OCI-LY7 (cell line): ENCODE measurements at regions not wholly inside any gene's neighbourhood (a gene's known extent, or its start where the extent isn't known, plus 50 kb on each side); places are given as distances from the start of the nearest gene placed in this dataset.

ENCODE experiments used
- BruUV-seq: library from RNA; stranded (reverse); fragments of 400-500 nt; replicated peaks from 2 replicates; lab custom pipeline; 2021; lab: Mats Ljungman, UMichigan
- CTCF ChIA-PET: fragments of 300-600 bp; sonication (Branson Sonifier 250); formaldehyde crosslinking; loops from one replicate; lab custom pipeline; 2022; ENCODE audit warnings: antibody characterized with exemption; ENCODE audit not compliant: unreplicated experiment; lab: Charles Lee
- POLR2A ChIA-PET: fragments of 300-600 bp; sonication (Branson Sonifier 250); formaldehyde crosslinking; loops from one replicate; lab custom pipeline; 2022; ENCODE audit warnings: antibody characterized with exemption; lab: Charles Lee
- DNase-seq: peaks from one replicate; pipeline ENCODE4 v3.0.0-alpha.2; 2015; ENCODE audit warnings: low spot score
- H2AFZ ChIP-seq: fragments of 200-600 bp; sonication (generic), shearing (Covaris generic); 2 replicates; pipeline ENCODE4 v1.6.1; 2014; ENCODE audit warnings: mild to moderate bottlenecking, antibody characterized with exemption, low read length, moderate library complexity
- H3K27ac ChIP-seq: fragments of 200-600 bp; sonication (generic); 2 replicates; pipeline ENCODE4 v1.5.1; 2014; ENCODE audit warnings: mixed run types, low read depth, mild to moderate bottlenecking, moderate library complexity, low read length, inconsistent platforms; ENCODE audit not compliant: poor library complexity, severe bottlenecking
- H3K36me3 ChIP-seq: fragments of 200-600 bp; sonication (generic); 2 replicates; pipeline ENCODE4 v1.6.1; 2014; ENCODE audit warnings: mild to moderate bottlenecking, antibody characterized with exemption, low read length, moderate library complexity, mixed read lengths; ENCODE audit not compliant: insufficient read depth
- H3K4me1 ChIP-seq: fragments of 200-600 bp; sonication (generic); 2 replicates; pipeline ENCODE4 v1.5.1; 2014; ENCODE audit warnings: mild to moderate bottlenecking, low read length; ENCODE audit not compliant: insufficient read depth, poor library complexity, severe bottlenecking
- H3K4me2 ChIP-seq: fragments of 200-600 bp; sonication (generic); 2 replicates; pipeline ENCODE4 v1.6.1; 2014; ENCODE audit warnings: mild to moderate bottlenecking, low read length
- H3K4me3 ChIP-seq: fragments of 200-600 bp; sonication (generic); 2 replicates; pipeline ENCODE4 v1.5.1; 2014; ENCODE audit warnings: mild to moderate bottlenecking, low read depth, low read length; ENCODE audit not compliant: poor library complexity, severe bottlenecking
- H3K79me2 ChIP-seq: fragments of 200-600 bp; sonication (generic); 2 replicates; pipeline ENCODE4 v1.6.1; 2016; ENCODE audit warnings: low read depth, mild to moderate bottlenecking, low read length, moderate library complexity, mixed read lengths; ENCODE audit not compliant: insufficient read depth
- H3K9me2 ChIP-seq: fragments of 200-600 bp; sonication (generic); 2 replicates; pipeline ENCODE4 v1.6.1; 2016; ENCODE audit warnings: mild to moderate bottlenecking, low read length, mixed read lengths; ENCODE audit not compliant: insufficient read depth
- H3K9me3 ChIP-seq: fragments of 200-600 bp; sonication (generic); 2 replicates; pipeline ENCODE4 v1.6.1; 2014; ENCODE audit warnings: mild to moderate bottlenecking, mixed run types, low read length, mixed read lengths
- H4K20me1 ChIP-seq: fragments of 200-600 bp; sonication (generic); 2 replicates; pipeline ENCODE4 v1.6.1; 2014; ENCODE audit warnings: mild to moderate bottlenecking, antibody characterized with exemption, low read length, moderate library complexity, mixed read lengths; ENCODE audit not compliant: insufficient read depth
- CTCF ChIP-seq: fragments of 200-600 bp; sonication (generic); conservative IDR thresholded peaks from 2 replicates; pipeline ENCODE4 v1.5.1; 2014; ENCODE audit warnings: mild to moderate bottlenecking, antibody characterized with exemption, low read length, moderate library complexity, mixed read lengths
- EZH2phosphoT487 ChIP-seq: fragments of 200-600 bp; sonication (generic); IDR thresholded peaks from 2 replicates; pipeline ENCODE4 v1.6.1; 2018; ENCODE audit warnings: low read depth, borderline replicate concordance, mild to moderate bottlenecking, mixed run types, antibody characterized with exemption, low read length, moderate library complexity, mixed read lengths
- intact Hi-C: fragments of 100-400 bp; cut with micrococcal nuclease; formaldehyde crosslinking; loops from one replicate; pipeline ENCODE4 v1.10.0; 2022; ENCODE audit not compliant: unreplicated experiment

- intact Hi-C loops, result no loop called here
- TF ChIP-seq EZH2phosphoT487 (no peak), CTCF (no peak)
- BruUV-seq, result no TSS peak
- Histone ChIP-seq H4K20me1 (no peaks in the 10 kb centered on the region), H3K27ac (no peak overlapping the region), H3K79me2 (no peaks in the 10 kb centered on the region), H3K36me3 (no peaks in the 10 kb centered on the region), H3K4me1 (no peaks in the 10 kb centered on the region), H3K9me2 (no peaks in the 10 kb centered on the region), H3K9me3 (peaks cover 14% of the 10 kb centered on the region), H3K4me3 (no peak overlapping the region), H2AFZ (no peak overlapping the region), H3K4me2 (no peak overlapping the region)
- DNase-seq, result no peak
- CTCF ChIA-PET, result no interaction called here
- POLR2A ChIA-PET, result no interaction called here
Measured at GRCh38 chr2:60273836-60274235, 279.6 kb downstream of the BCL11A start.

GRCh38 chr2:60271713-60272112 lies 281.7 kb downstream of the BCL11A start:
- Histone ChIP-seq H3K36me3 (no peaks in the 10 kb centered on the region), H2AFZ (no peak overlapping the region), H3K4me2 (no peak overlapping the region), H3K4me3 (no peak overlapping the region), H3K9me3 (peaks cover 14% of the 10 kb centered on the region), H3K4me1 (no peaks in the 10 kb centered on the region), H4K20me1 (no peaks in the 10 kb centered on the region), H3K79me2 (no peaks in the 10 kb centered on the region), H3K9me2 (no peaks in the 10 kb centered on the region), H3K27ac (no peak overlapping the region)
- no peak for TF ChIP-seq EZH2phosphoT487
- TF ChIP-seq CTCF, result no peak
- ChIA-PET POLR2A (interaction anchor here (1.0 kb wide), 1 partner anchor 11 kb away, joined by 3 read pairs; no protein-coding TSS in a partner anchor), CTCF (no interaction called here)
- DNase-seq, result no peak
- intact Hi-C loops, result no loop called here
- BruUV-seq, result no TSS peak

GRCh38 chr2:60271131-60271530 lies 282.3 kb downstream of the BCL11A start:
- H2AFZ ChIP-seq, result no peak overlapping the region
- no peak overlapping the region for H3K27ac ChIP-seq
- H3K9me2 ChIP-seq, result no peaks in the 10 kb centered on the region
- H3K4me3 ChIP-seq, result no peak overlapping the region
- no peak overlapping the region for H3K4me2 ChIP-seq
- peaks cover 14% of the 10 kb centered on the region for H3K9me3 ChIP-seq
- no peaks in the 10 kb centered on the region for H3K4me1 ChIP-seq
- ChIA-PET CTCF (no interaction called here), POLR2A (no interaction called here)
- no peaks in the 10 kb centered on the region for H4K20me1 ChIP-seq
- no peak for TF ChIP-seq EZH2phosphoT487
- TF ChIP-seq CTCF, result no peak
- BruUV-seq, result no TSS peak
- no peaks in the 10 kb centered on the region for H3K79me2 ChIP-seq
- intact Hi-C loops, result no loop called here
- no peak for DNase-seq
- H3K36me3 ChIP-seq, result no peaks in the 10 kb centered on the region
